ENCODE measurements at regions not wholly inside any gene's neighbourhood (a gene's known extent, or its start where the extent isn't known, plus 50 kb on each side); places are given as distances from the start of the nearest gene placed in this dataset.

- no peak overlapping the region for H3K27ac ChIP-seq (replicated peaks)
- TF ChIP-seq, protein P1, sequence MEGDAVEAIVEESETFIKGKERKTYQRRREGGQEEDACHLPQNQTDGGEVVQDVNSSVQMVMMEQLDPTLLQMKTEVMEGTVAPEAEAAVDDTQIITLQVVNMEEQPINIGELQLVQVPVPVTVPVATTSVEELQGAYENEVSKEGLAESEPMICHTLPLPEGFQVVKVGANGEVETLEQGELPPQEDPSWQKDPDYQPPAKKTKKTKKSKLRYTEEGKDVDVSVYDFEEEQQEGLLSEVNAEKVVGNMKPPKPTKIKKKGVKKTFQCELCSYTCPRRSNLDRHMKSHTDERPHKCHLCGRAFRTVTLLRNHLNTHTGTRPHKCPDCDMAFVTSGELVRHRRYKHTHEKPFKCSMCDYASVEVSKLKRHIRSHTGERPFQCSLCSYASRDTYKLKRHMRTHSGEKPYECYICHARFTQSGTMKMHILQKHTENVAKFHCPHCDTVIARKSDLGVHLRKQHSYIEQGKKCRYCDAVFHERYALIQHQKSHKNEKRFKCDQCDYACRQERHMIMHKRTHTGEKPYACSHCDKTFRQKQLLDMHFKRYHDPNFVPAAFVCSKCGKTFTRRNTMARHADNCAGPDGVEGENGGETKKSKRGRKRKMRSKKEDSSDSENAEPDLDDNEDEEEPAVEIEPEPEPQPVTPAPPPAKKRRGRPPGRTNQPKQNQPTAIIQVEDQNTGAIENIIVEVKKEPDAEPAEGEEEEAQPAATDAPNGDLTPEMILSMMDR (IDR thresholded peaks at IDR 0.05; ENCODE audit: insufficient read depth, low read length) = no peak
- TF ChIP-seq GABPA (IDR thresholded peaks at IDR 0.05; ENCODE audit: low read depth) (no peak), POLR2AphosphoS5 (IDR thresholded peaks at IDR 0.05; ENCODE audit: low read depth) (no peak), REST (IDR thresholded peaks at IDR 0.05; ENCODE audit: insufficient replicate concordance, low read depth) (no peak), SPI1 (IDR thresholded peaks at IDR 0.05; ENCODE audit: borderline replicate concordance, low read depth) (no peak)
- no peak for DNase-seq (ENCODE audit: low read depth in 1 of 2, low spot score in 1 of 2)
- no peak overlapping the region for H3K4me3 ChIP-seq (replicated peaks; ENCODE audit: insufficient read depth, low read length)
- no peaks in the 10 kb centered on the region for H3K27me3 ChIP-seq (ENCODE audit: insufficient read depth, poor library complexity, severe bottlenecking)
Measured at GRCh38 chr2:41101281-41101680, 649.4 kb upstream of the SLC8A1 start.

DNA sequence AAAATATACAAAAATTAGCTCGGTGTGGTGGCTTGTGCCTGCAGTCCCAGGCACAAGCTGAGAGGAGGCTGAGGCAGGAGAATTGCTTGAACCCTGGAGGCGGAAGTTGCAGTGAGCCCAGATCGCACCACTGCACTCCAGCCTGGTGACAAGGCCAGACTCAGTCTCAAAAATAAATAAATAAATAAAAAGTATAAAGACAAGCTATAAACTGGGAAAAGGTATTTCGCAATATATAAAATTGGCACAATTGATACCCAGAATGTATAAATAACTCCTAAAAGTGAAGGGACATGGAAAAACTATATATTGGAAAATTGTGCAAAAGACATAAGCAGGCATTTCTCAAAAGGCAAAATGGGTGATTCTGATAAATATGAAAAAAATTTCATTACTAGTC is 657.9 kb upstream of the SLC8A1 start:
- TF ChIP-seq REST (IDR thresholded peaks at IDR 0.05; ENCODE audit: insufficient replicate concordance, low read depth) (no peak), SPI1 (IDR thresholded peaks at IDR 0.05; ENCODE audit: borderline replicate concordance, low read depth) (no peak), GABPA (IDR thresholded peaks at IDR 0.05; ENCODE audit: low read depth) (no peak), POLR2AphosphoS5 (IDR thresholded peaks at IDR 0.05; ENCODE audit: low read depth) (no peak)
- TF ChIP-seq, protein P1 (IDR thresholded peaks at IDR 0.05; ENCODE audit: insufficient read depth, low read length) = no peak
- Histone ChIP-seq H3K27ac (replicated peaks) (no peak overlapping the region), H3K4me3 (replicated peaks; ENCODE audit: insufficient read depth, low read length) (no peak overlapping the region), H3K27me3 (ENCODE audit: insufficient read depth, poor library complexity, severe bottlenecking) (no peaks in the 10 kb centered on the region)
- no peak for DNase-seq (ENCODE audit: low read depth in 1 of 2, low spot score in 1 of 2)

DNA sequence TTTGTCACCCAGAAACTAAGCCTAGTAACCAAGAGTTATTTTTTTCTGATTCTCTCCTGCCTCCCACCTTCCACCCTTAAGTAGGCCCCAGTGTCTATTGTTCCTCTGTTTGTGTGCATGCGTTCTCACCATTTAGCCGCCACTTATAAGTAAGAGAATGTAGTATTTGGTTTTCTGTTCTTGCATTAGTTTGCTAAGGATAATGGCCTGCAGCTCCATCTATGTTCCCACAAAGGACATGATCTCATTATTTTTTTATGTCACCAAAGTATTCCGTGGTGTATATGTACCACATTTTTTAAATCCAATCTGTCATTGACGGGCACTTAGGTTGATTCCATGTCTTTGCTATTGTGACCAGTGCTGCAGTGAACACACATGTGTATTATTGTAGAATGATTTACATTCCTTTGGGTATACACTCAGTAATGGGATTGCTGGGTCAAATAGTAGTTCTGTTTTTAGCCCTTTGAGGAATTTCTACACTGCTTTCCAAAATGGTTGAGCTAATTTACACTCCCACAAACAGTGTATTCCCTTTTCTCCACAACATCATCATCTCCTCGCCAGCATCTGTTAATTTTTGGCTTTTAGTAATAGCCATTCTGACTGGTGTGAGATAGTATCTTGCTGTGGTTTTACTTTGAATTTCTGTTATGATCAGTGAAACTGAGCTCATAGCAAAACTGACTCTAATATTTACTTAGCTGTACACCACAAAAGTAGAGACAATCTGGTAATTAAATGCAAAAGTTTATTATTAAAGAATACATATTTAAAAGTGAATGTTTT is 660.1 kb upstream of the SLC8A1 start:
- TF ChIP-seq REST (IDR thresholded peaks at IDR 0.05; ENCODE audit: insufficient replicate concordance, low read depth) (no peak), POLR2AphosphoS5 (IDR thresholded peaks at IDR 0.05; ENCODE audit: low read depth) (no peak), GABPA (IDR thresholded peaks at IDR 0.05; ENCODE audit: low read depth) (no peak), SPI1 (IDR thresholded peaks at IDR 0.05; ENCODE audit: borderline replicate concordance, low read depth) (no peak)
- TF ChIP-seq, protein P1 (IDR thresholded peaks at IDR 0.05; ENCODE audit: insufficient read depth, low read length) = no peak
- Histone ChIP-seq H3K27ac (replicated peaks) (no peak overlapping the region), H3K27me3 (ENCODE audit: insufficient read depth, poor library complexity, severe bottlenecking) (no peaks in the 10 kb centered on the region), H3K4me3 (replicated peaks; ENCODE audit: insufficient read depth, low read length) (no peak overlapping the region)
- DNase-seq (ENCODE audit: low read depth in 1 of 2, low spot score in 1 of 2) = no peak

Measured in HL-60 (cell line).